ENCODE measurements at regions not wholly inside any gene's neighbourhood (a gene's known extent, or its start where the extent isn't known, plus 50 kb on each side); places are given as distances from the start of the nearest gene placed in this dataset.

GRCh38 chr4:181289198-181289597 is 954.0 kb upstream of the TENM3 start:
- DNase-seq: no peak

- DNase-seq: no peak
Observed at GRCh38 chr4:181291615-181292014, 951.6 kb upstream of the TENM3 start.

- no peak for DNase-seq
Observed at GRCh38 chr4:181293014-181293413, 950.2 kb upstream of the TENM3 start.

GRCh38 chr4:181293541-181293940 is 949.7 kb upstream of the TENM3 start:
- no peak for DNase-seq

GRCh38 chr4:181294421-181294820 is 948.8 kb upstream of the TENM3 start:
- no peak for DNase-seq

GRCh38 chr4:181301735-181302710 is 941.2 kb upstream of the TENM3 start:
- no peak for DNase-seq

- no peak for DNase-seq
Observed at GRCh38 chr4:181307824-181308223, 935.4 kb upstream of the TENM3 start.

- no peak for DNase-seq
Observed at GRCh38 chr4:181308476-181309312, 934.5 kb upstream of the TENM3 start.

- no peak for DNase-seq
Observed at GRCh38 chr4:181312066-181312465, 931.1 kb upstream of the TENM3 start.

GRCh38 chr4:181319629-181320028 is 923.6 kb upstream of the TENM3 start:
- no peak for DNase-seq

- no peak for DNase-seq
Observed at GRCh38 chr4:181323061-181323460, 920.1 kb upstream of the TENM3 start.

- DNase-seq: no peak
Observed at GRCh38 chr4:181330654-181331201, 912.5 kb upstream of the TENM3 start.

- no peak for DNase-seq
Observed at GRCh38 chr4:181331214-181331613, 912.0 kb upstream of the TENM3 start.

GRCh38 chr4:181345931-181346330 is 897.3 kb upstream of the TENM3 start:
- no peak for DNase-seq

GRCh38 chr4:181350615-181351415 is 892.4 kb upstream of the TENM3 start:
- no peak for DNase-seq

GRCh38 chr4:181364504-181364903 is 878.7 kb upstream of the TENM3 start:
- no peak for DNase-seq

GRCh38 chr4:181365671-181366070 is 877.5 kb upstream of the TENM3 start:
- no peak for DNase-seq

GRCh38 chr4:181372014-181372413 is 871.2 kb upstream of the TENM3 start:
- DNase-seq: no peak

GRCh38 chr4:181376058-181376457 is 867.1 kb upstream of the TENM3 start:
- no peak for DNase-seq

- no peak for DNase-seq
Observed at GRCh38 chr4:181388061-181388460, 855.1 kb upstream of the TENM3 start.

GRCh38 chr4:181416966-181417365 is 826.2 kb upstream of the TENM3 start:
- no peak for DNase-seq

- no peak for DNase-seq
Observed at GRCh38 chr4:181418496-181418895, 824.7 kb upstream of the TENM3 start.

GRCh38 chr4:181420950-181421349 is 822.3 kb upstream of the TENM3 start:
- no peak for DNase-seq

Measured in activated T-cell treated with anti-CD3 and anti-CD28 coated beads for 4 hours (primary cell).